OCI-LY1 (cell line): ENCODE measurements at regions not wholly inside any gene's neighbourhood (a gene's known extent, or its start where the extent isn't known, plus 50 kb on each side); places are given as distances from the start of the nearest gene placed in this dataset.

Source experiments
- H2AFZ ChIP-seq: fragments of 200-600 bp; sonication (generic), shearing (Covaris generic); 2 replicates; pipeline ENCODE4 v1.6.0; 2014; ENCODE audit warnings: antibody characterized with exemption, mild to moderate bottlenecking, low read length
- H3F3A ChIP-seq: fragments of 200-600 bp; sonication (generic), shearing (Covaris generic); 2 replicates; pipeline ENCODE4 v1.6.0; 2014; ENCODE audit warnings: mild to moderate bottlenecking, antibody characterized with exemption, low read length, moderate library complexity; ENCODE audit not compliant: insufficient read depth
- H3K27ac ChIP-seq: fragments of 200-600 bp; sonication (generic); 2 replicates; pipeline ENCODE4 v1.5.1; 2014; ENCODE audit warnings: low read length, mixed run types, mild to moderate bottlenecking, low read depth; ENCODE audit not compliant: poor library complexity, severe bottlenecking
- H3K27me3 ChIP-seq: fragments of 200-600 bp; sonication (generic); 2 replicates; pipeline ENCODE4 v1.6.0; 2014; ENCODE audit warnings: antibody characterized with exemption, mild to moderate bottlenecking, low read length, moderate library complexity; ENCODE audit not compliant: insufficient read depth
- H3K36me3 ChIP-seq: fragments of 200-600 bp; sonication (generic); 2 replicates; pipeline ENCODE4 v1.6.1; 2014; ENCODE audit warnings: mild to moderate bottlenecking, antibody characterized with exemption, low read length, moderate library complexity, mixed read lengths; ENCODE audit not compliant: insufficient read depth
- H3K4me1 ChIP-seq: fragments of 200-600 bp; sonication (generic); 2 replicates; pipeline ENCODE4 v1.5.1; 2014; ENCODE audit warnings: mild to moderate bottlenecking, low read length, moderate library complexity; ENCODE audit not compliant: insufficient read depth, severe bottlenecking
- H3K4me2 ChIP-seq: fragments of 200-600 bp; sonication (generic), shearing (Covaris generic); 2 replicates; pipeline ENCODE4 v1.6.1; 2014; ENCODE audit warnings: low read length
- H3K4me3 ChIP-seq: fragments of 200-600 bp; sonication (generic); 2 replicates; pipeline ENCODE4 v1.5.1; 2014; ENCODE audit warnings: low read length, low read depth, mild to moderate bottlenecking, mixed read lengths; ENCODE audit not compliant: poor library complexity, severe bottlenecking
- H3K79me2 ChIP-seq: fragments of 200-600 bp; shearing (Covaris generic); 2 replicates; pipeline ENCODE4 v1.6.1; 2016; ENCODE audit warnings: mixed run types, low read length, mixed read lengths; ENCODE audit not compliant: insufficient read depth
- H3K9ac ChIP-seq: fragments of 200-600 bp; sonication (generic), shearing (Covaris generic); 2 replicates; pipeline ENCODE4 v1.6.1; 2014; ENCODE audit warnings: mild to moderate bottlenecking, low read length, mixed read lengths
- H3K9me2 ChIP-seq: fragments of 200-600 bp; sonication (generic), shearing (Covaris generic); 2 replicates; pipeline ENCODE4 v1.6.1; 2014; ENCODE audit warnings: low read depth, mild to moderate bottlenecking, low read length, mixed read lengths
- H3K9me3 ChIP-seq: fragments of 200-600 bp; shearing (Covaris generic); 2 replicates; pipeline ENCODE4 v1.6.1; 2014; ENCODE audit warnings: low read length, mixed read lengths
- H4K20me1 ChIP-seq: fragments of 200-600 bp; sonication (generic), shearing (Covaris generic); 2 replicates; pipeline ENCODE4 v1.6.0; 2016; ENCODE audit warnings: mild to moderate bottlenecking, low read length; ENCODE audit not compliant: insufficient read depth
- EZH2 ChIP-seq: fragments of 200-600 bp; sonication (generic), shearing (Covaris generic); IDR thresholded peaks from 2 replicates; pipeline ENCODE4 v1.8.0; 2017; ENCODE audit warnings: borderline replicate concordance, mixed run types, mild to moderate bottlenecking, antibody characterized with exemption, low read length, moderate library complexity, mixed read lengths
- TF ChIP-seq, protein P1 (sequence below): fragments of 200-600 bp; sonication (generic), shearing (Covaris generic); IDR thresholded peaks from 2 replicates; pipeline ENCODE4 v1.5.1; 2017; ENCODE audit warnings: mild to moderate bottlenecking, antibody characterized with exemption, low read length, moderate library complexity, mixed read lengths

DNA sequence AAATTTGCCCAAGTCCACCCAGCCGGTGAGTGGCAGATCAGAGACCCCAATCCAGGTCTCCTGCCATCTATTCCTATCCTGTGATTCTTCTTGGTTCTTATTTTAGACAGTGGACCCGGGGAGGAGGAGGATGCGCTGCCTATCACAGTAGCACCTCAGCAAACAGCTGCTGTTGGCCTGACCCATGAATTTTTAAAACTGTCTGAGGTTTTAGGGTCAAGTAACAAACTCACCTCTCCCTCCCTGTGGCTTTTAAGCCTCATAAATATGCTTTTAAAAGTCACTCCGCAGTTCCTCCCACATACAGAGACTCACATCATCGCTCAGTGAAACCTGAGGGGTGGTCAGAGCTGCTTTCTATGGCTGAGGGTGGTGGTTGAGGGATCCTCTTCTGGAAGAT is 128.6 kb downstream of the NAV1 start:
- no peaks in the 10 kb centered on the region for H4K20me1 ChIP-seq
- no peaks in the 10 kb centered on the region for H3F3A ChIP-seq
- H3K4me1 ChIP-seq = no peaks in the 10 kb centered on the region
- H3K4me3 ChIP-seq = no peak overlapping the region
- no peak overlapping the region for H2AFZ ChIP-seq
- no peaks in the 10 kb centered on the region for H3K79me2 ChIP-seq
- H3K36me3 ChIP-seq = no peaks in the 10 kb centered on the region
- H3K9me2 ChIP-seq = no peaks in the 10 kb centered on the region
- no peak overlapping the region for H3K9ac ChIP-seq
- H3K27me3 ChIP-seq = peaks cover 11% of the 10 kb centered on the region; the same call in 1 of the 2 replicates
- no peak overlapping the region for H3K27ac ChIP-seq
- no peak for TF ChIP-seq EZH2
- TF ChIP-seq, protein P1, sequence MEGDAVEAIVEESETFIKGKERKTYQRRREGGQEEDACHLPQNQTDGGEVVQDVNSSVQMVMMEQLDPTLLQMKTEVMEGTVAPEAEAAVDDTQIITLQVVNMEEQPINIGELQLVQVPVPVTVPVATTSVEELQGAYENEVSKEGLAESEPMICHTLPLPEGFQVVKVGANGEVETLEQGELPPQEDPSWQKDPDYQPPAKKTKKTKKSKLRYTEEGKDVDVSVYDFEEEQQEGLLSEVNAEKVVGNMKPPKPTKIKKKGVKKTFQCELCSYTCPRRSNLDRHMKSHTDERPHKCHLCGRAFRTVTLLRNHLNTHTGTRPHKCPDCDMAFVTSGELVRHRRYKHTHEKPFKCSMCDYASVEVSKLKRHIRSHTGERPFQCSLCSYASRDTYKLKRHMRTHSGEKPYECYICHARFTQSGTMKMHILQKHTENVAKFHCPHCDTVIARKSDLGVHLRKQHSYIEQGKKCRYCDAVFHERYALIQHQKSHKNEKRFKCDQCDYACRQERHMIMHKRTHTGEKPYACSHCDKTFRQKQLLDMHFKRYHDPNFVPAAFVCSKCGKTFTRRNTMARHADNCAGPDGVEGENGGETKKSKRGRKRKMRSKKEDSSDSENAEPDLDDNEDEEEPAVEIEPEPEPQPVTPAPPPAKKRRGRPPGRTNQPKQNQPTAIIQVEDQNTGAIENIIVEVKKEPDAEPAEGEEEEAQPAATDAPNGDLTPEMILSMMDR = no peak
- H3K4me2 ChIP-seq = no peak overlapping the region
- no peaks in the 10 kb centered on the region for H3K9me3 ChIP-seq

DNA sequence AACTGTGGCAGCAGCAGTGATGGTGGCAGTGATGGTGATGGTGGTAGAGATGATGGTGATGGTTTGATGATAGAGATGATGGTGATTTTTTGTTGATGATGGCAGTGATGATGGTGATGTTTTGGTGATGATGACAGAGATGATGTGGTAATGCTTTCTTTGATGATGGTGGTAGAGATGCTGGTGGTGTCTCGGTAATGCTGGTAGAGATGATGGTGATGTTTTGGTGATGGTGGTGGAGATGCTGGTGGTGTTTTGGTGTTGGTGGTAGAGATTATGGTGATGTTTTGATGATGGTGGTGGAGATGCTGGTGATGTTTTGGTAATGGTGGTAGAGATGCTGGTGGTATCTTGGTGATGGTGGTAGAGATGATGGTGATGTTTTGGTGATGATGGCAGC is 131.6 kb downstream of the NAV1 start:
- H3K9ac ChIP-seq = no peak overlapping the region
- H3K27ac ChIP-seq = no peak overlapping the region
- no peaks in the 10 kb centered on the region for H3K79me2 ChIP-seq
- H3K4me2 ChIP-seq = no peak overlapping the region
- H3K4me3 ChIP-seq = no peak overlapping the region
- H3K4me1 ChIP-seq = no peaks in the 10 kb centered on the region
- no peak for TF ChIP-seq EZH2
- no peaks in the 10 kb centered on the region for H3K9me2 ChIP-seq
- no peaks in the 10 kb centered on the region for H3K36me3 ChIP-seq
- peaks cover 11% of the 10 kb centered on the region; the same call in 1 of the 2 replicates for H3K27me3 ChIP-seq
- no peaks in the 10 kb centered on the region for H3K9me3 ChIP-seq
- no peak overlapping the region for H2AFZ ChIP-seq
- H4K20me1 ChIP-seq = no peaks in the 10 kb centered on the region
- no peaks in the 10 kb centered on the region for H3F3A ChIP-seq

DNA sequence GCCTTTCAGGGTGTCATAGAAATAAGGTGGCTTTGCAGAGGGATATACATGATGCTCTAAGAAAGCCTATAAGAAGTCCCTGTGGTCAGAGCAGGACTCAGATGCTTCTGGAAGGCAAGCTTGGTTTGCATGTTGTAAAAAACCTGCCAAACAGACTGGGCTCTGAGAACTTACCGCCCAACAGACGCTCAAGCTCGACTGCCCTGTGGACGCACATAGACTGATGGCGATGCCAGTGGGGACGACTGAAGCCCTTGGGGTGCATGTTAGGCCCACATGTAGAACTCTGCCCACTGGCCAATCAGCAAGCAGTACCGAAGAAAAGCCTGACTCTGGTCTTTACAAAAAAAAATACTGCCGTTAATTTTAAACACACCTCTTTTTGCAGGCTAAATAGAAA is 133.8 kb downstream of the NAV1 start:
- Histone ChIP-seq H3K36me3 (no peaks in the 10 kb centered on the region), H3F3A (no peaks in the 10 kb centered on the region), H3K4me1 (no peaks in the 10 kb centered on the region), H3K4me2 (no peak overlapping the region), H3K9ac (no peak overlapping the region), H3K4me3 (no peak overlapping the region), H3K79me2 (no peaks in the 10 kb centered on the region), H3K27ac (no peak overlapping the region), H2AFZ (no peak overlapping the region), H3K9me3 (no peaks in the 10 kb centered on the region), H4K20me1 (no peaks in the 10 kb centered on the region), H3K9me2 (no peaks in the 10 kb centered on the region), H3K27me3 (peaks cover 3% of the 10 kb centered on the region; the same call in 1 of the 2 replicates)
- no peak for TF ChIP-seq EZH2
- TF ChIP-seq, protein P1 = no peak

DNA sequence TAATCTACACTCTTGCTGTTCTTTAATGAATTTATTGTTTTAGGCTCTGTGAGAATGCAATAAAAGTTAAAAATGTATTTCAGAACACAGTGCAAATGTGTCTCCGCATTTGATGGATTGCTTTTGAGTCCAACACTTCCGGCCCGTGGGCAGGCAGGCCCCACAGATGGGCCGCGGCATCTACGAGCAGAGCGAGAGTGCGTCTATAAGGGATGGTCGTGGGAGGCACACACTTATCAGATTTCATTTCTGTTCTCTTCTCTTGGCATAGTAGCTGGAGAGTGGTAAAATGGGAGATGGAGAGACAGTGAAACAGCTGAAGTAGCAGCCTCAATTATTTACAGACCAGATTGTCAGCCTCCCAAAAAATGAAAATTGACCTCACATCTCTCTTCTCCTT is 134.2 kb downstream of the NAV1 start:
- H3K36me3 ChIP-seq = no peaks in the 10 kb centered on the region
- H3K9me2 ChIP-seq = no peaks in the 10 kb centered on the region
- no peaks in the 10 kb centered on the region for H3K9me3 ChIP-seq
- no peak overlapping the region for H3K4me3 ChIP-seq
- no peak overlapping the region for H2AFZ ChIP-seq
- H3F3A ChIP-seq = no peaks in the 10 kb centered on the region
- H3K4me2 ChIP-seq = no peak overlapping the region
- H3K79me2 ChIP-seq = no peaks in the 10 kb centered on the region
- no peaks in the 10 kb centered on the region for H4K20me1 ChIP-seq
- TF ChIP-seq EZH2 = no peak
- TF ChIP-seq, protein P1 = no peak
- no peak overlapping the region for H3K9ac ChIP-seq
- no peak overlapping the region for H3K27ac ChIP-seq
- no peaks in the 10 kb centered on the region for H3K4me1 ChIP-seq
- peaks cover 3% of the 10 kb centered on the region; the same call in 1 of the 2 replicates for H3K27me3 ChIP-seq
